Retinal pigment epithelial cell (primary cell): ENCODE measurements at regions not wholly inside any gene's neighbourhood (a gene's known extent, or its start where the extent isn't known, plus 50 kb on each side); places are given as distances from the start of the nearest gene placed in this dataset.

ENCODE experiments used
- DNase-seq: peaks from one replicate; pipeline ENCODE4 v3.0.0-alpha.2; 2010; ENCODE audit warnings: low read depth
- H3K4me3 ChIP-seq: 2 replicates; pipeline ENCODE4 v1.5.1; 2011; ENCODE audit warnings: mild to moderate bottlenecking, low read length, control low read depth, moderate library complexity
- TF ChIP-seq, protein P1 (sequence below): conservative IDR thresholded peaks from 2 replicates; pipeline ENCODE4 v1.5.1; 2011; ENCODE audit warnings: low read depth, low read length, control low read depth, inconsistent platforms

DNA sequence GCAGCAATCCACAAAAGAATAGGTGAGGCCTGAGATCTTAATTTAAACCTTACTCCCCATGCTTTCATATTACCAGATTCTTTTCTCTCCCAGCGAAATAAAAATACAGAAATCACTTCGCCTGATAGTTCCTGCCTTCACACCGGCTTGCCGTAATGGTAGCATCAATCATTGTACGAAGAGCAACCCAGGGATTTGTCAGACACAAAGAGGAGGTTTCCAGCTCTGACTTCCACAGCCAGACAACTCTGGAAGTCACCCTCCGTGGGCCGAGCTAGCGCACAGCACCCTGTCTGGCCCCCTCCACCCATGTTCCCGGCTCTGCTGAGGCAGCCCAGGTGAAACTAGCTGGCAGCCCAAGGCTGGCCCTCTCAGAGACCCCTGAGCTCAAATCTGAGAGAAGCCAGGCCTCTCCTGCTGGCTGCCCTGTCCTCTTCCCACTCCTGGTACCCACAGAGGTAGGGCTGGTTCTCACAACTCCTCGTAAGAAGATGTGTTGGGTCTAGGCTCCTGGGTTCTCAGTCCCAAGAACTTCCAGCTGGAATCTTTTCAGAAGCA lies 156.9 kb upstream of the BNIP2 start:
- no peak overlapping the region for H3K4me3 ChIP-seq
- TF ChIP-seq, protein P1, sequence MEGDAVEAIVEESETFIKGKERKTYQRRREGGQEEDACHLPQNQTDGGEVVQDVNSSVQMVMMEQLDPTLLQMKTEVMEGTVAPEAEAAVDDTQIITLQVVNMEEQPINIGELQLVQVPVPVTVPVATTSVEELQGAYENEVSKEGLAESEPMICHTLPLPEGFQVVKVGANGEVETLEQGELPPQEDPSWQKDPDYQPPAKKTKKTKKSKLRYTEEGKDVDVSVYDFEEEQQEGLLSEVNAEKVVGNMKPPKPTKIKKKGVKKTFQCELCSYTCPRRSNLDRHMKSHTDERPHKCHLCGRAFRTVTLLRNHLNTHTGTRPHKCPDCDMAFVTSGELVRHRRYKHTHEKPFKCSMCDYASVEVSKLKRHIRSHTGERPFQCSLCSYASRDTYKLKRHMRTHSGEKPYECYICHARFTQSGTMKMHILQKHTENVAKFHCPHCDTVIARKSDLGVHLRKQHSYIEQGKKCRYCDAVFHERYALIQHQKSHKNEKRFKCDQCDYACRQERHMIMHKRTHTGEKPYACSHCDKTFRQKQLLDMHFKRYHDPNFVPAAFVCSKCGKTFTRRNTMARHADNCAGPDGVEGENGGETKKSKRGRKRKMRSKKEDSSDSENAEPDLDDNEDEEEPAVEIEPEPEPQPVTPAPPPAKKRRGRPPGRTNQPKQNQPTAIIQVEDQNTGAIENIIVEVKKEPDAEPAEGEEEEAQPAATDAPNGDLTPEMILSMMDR, result no peak
- no peak for DNase-seq

DNA sequence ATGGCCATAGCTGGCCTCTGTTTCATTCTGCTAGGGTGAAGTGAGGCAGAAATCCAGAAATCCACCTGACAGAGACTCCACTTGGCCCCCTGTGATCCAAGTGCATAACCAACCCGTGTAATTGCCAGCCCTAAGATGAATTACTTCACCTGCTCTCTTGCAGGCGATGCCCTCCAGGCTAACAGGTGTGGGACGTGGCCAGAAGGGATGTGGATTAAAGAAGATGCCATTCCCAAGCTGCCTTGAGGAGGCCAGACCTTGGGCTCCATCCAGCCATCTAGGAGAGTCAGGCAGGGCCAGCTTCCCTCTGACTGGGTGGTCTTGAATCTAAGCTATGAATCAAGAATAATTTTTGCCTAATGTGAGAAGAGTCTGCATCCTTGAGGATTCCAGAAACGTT lies 154.5 kb upstream of the BNIP2 start:
- TF ChIP-seq, protein P1, result no peak
- no peak for DNase-seq
- H3K4me3 ChIP-seq, result no peak overlapping the region

DNA sequence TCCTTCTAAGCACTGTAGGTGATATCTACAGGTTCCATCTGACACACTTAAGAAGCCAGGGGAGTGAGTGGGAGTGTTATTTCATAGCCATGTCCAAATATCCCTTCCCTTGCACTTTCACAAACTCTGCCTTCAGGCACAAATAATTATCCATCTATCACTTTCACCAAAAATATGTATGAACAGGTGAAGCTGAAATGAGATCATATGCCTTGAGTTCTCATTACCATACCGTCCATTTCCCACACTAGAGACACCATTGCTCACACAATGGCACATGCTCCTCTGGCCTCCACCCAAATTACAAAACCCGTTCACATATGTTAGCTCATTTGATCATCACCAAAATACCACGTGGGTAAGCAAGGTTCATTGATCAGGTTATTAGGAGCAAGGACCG lies 151.9 kb upstream of the BNIP2 start:
- DNase-seq, result no peak
- TF ChIP-seq, protein P1, result no peak
- H3K4me3 ChIP-seq, result no peak overlapping the region

DNA sequence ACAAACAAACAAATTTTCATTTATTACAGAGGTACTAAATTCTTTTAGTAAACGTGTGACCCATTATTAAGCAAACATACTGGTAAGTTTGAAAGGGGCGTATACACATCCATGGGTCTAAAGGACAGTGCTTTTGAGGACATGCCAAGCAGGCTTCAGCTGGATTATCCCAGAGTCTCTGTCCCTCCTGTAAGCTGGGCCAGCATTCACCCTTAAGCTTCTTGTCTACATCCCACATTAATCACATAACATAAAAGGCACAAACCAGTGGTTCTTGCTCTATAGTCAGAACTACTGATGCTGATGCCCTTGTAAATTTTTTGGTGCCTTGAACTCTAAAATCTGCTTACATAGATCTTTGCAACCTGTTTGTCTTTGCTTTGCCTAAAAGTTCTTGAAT lies 150.8 kb upstream of the BNIP2 start:
- DNase-seq, result no peak
- TF ChIP-seq, protein P1, result no peak
- no peak overlapping the region for H3K4me3 ChIP-seq

DNA sequence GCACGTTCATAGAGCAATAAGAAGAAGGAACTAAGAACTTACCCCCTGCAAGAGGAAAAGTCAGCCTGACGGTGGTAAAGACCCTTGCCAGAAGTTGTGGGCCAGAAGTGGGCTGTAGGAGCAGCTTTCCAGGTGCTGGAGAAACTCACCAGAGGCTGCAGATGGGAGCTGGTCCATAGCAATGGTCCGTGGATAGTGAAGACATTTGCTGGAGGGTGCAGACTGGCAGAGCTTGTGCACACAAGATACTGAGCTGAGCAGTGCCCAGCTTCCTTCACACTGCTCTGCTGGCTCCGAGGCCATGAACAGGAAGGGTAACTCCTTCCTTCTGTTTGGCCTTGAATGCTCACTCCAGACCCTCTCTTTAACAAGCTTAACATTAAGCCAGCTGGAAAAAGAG lies 149.8 kb upstream of the BNIP2 start:
- TF ChIP-seq, protein P1, result no peak
- no peak for DNase-seq
- no peak overlapping the region for H3K4me3 ChIP-seq

DNA sequence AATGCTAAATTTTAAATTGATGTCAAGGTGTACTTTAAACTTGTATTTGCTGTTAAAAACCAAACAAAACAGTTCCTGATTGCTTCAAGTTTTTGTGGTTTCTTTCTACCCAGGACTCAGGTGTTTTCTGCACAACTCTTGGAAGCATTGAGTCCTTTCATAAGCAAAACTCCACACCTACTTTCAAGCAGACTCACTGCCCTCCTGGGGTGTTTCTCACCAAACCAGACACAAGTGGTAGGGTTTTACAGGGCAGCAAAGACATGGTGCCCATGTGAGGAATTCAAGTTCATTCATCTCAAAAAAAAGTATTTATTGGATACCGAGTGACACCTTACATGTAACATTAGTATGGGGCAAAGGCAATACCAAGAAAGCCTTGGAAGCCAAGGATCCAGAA lies 146.7 kb upstream of the BNIP2 start:
- no peak overlapping the region for H3K4me3 ChIP-seq
- no peak for DNase-seq
- TF ChIP-seq, protein P1, result no peak

DNA sequence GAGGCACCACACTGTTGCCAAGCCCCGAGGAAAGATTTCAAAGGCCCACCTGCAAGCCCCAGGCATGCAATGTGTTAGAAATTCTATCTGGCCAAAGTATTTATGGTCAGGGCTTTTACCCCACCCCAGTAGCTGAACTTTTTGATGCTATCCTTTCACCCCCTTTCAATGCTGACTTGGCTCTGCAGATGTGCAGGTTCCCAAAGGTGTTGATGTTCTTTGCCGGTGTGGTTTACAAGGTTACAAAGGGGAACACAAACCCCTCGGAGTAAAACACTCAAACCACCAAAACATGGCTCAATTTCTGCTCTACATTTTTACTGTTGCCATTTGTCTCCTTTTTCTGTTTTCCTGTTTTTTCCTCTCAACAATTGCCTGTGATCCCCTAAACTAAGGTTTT lies 145.4 kb upstream of the BNIP2 start:
- H3K4me3 ChIP-seq, result no peak overlapping the region
- TF ChIP-seq, protein P1, result no peak
- DNase-seq, result no peak
